ENCODE measurements at regions not wholly inside any gene's neighbourhood (a gene's known extent, or its start where the extent isn't known, plus 50 kb on each side); places are given as distances from the start of the nearest gene placed in this dataset.

GRCh38 chr13:73681779-73682178, 452.4 kb downstream of the KLF12 start:
- ATAC-seq (ENCODE audit: low read depth) (no peak), DNase-seq (no peak)
- intact Hi-C loops (cut with micrococcal nuclease) (no loop called here), in situ Hi-C loops (cut with MboI; ENCODE audit: low sequenced_read_pairs) (no loop called here), dilution Hi-C loops (cut with HindIII; ENCODE audit: low sequenced_read_pairs, unreplicated experiment) (no loop called here)
- Histone ChIP-seq H3K4me3 (ENCODE audit: insufficient read depth, low read depth, low read length) (no peak overlapping the region), H2BK15ac (ENCODE audit: low read depth, low read length) (no peak overlapping the region), H3K56ac (ENCODE audit: extremely low read depth, insufficient read depth, low read length) (no peak overlapping the region), H3K4me2 (ENCODE audit: low read depth, low read length) (no peak overlapping the region), H3K9me1 (ENCODE audit: insufficient read depth, low read length) (no peaks in the 10 kb centered on the region), H2AK5ac (ENCODE audit: low read depth, low read length) (no peak overlapping the region), H3K9ac (ENCODE audit: low read depth, low read length) (no peak overlapping the region), H3K9me3 (ENCODE audit: control insufficient read depth, insufficient read depth, low read length) (no peaks in the 10 kb centered on the region), H3K27ac (ENCODE audit: insufficient read depth, low read length) (no peak overlapping the region), H2AK9ac (replicated peaks; ENCODE audit: low read depth, low read length, poor library complexity) (no peak overlapping the region), H3K36me3 (ENCODE audit: control insufficient read depth, insufficient read depth, low read length) (no peaks in the 10 kb centered on the region), H3K27me3 (ENCODE audit: control insufficient read depth, insufficient read depth, low read length) (no peaks in the 10 kb centered on the region), H3K23ac (ENCODE audit: low read depth, low read length) (no peak overlapping the region), H4K20me1 (ENCODE audit: insufficient read depth, low read length) (no peaks in the 10 kb centered on the region), H2BK20ac (ENCODE audit: low read depth, low read length) (no peak overlapping the region), H4K5ac (ENCODE audit: low read depth, low read length) (no peak overlapping the region), H3K4me1 (ENCODE audit: control insufficient read depth, insufficient read depth, low read length) (peaks cover 2% of the 10 kb centered on the region; the same call in 1 of the 2 replicates), H3K18ac (ENCODE audit: low read depth, low read length) (no peak overlapping the region), H2AFZ (replicated peaks; ENCODE audit: low read length, poor library complexity) (no peak overlapping the region), H2BK5ac (ENCODE audit: low read depth, low read length, poor library complexity, severe bottlenecking) (no peak overlapping the region), H3K4ac (ENCODE audit: low read depth, low read length) (no peak overlapping the region), H4K8ac (ENCODE audit: low read depth in 2 of 2, low read length in 2 of 2) (no peak overlapping the region), H3K14ac (replicated peaks; ENCODE audit: low read depth, low read length) (no peak overlapping the region), H4K91ac (ENCODE audit: insufficient read depth, low read depth, low read length) (no peak overlapping the region), H3K79me1 (ENCODE audit: low read depth in 1 of 2, low read length in 2 of 2) (no peaks in the 10 kb centered on the region; a peak in 1 of 4 replicates), H2BK120ac (ENCODE audit: low read depth, low read length) (no peak overlapping the region)
- ChIA-PET CTCF (interaction anchor here (1.0 kb wide), 1 partner anchor 10 kb away, joined by 3 read pairs; no protein-coding TSS in a partner anchor), POLR2A (ENCODE audit: unreplicated experiment) (no interaction called here)
- WGBS, 2 experiments (ENCODE audit: extremely low coverage in 2 of 2, insufficient read length in 1 of 2), result no CpG with 5 or more reads among the region's 2 CpGs
- no TSS peak for BruUV-seq (replicated peaks)
- no peak for TF ChIP-seq RFX5 (IDR thresholded peaks at IDR 0.05; ENCODE audit: low read depth, low read length)
- TF ChIP-seq, protein P1, sequence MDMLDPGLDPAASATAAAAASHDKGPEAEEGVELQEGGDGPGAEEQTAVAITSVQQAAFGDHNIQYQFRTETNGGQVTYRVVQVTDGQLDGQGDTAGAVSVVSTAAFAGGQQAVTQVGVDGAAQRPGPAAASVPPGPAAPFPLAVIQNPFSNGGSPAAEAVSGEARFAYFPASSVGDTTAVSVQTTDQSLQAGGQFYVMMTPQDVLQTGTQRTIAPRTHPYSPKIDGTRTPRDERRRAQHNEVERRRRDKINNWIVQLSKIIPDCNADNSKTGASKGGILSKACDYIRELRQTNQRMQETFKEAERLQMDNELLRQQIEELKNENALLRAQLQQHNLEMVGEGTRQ (IDR thresholded peaks at IDR 0.05; ENCODE audit: low read depth, low read length), result no peak
- no peak for TF ChIP-seq MAZ (IDR thresholded peaks at IDR 0.05; ENCODE audit: borderline replicate concordance, low read depth, low read length)
- no peak for TF ChIP-seq MXI1 (IDR thresholded peaks at IDR 0.05; ENCODE audit: borderline replicate concordance, low read depth, low read length)
- no peak for TF ChIP-seq RCOR1 (IDR thresholded peaks at IDR 0.05; ENCODE audit: insufficient replicate concordance, low read length)
- no peak for TF ChIP-seq POLR2A (IDR thresholded peaks at IDR 0.05; ENCODE audit: low read depth, low read length)
- TF ChIP-seq MAFK (IDR thresholded peaks at IDR 0.05; ENCODE audit: low read depth, low read length), result no peak
- TF ChIP-seq, protein P2, sequence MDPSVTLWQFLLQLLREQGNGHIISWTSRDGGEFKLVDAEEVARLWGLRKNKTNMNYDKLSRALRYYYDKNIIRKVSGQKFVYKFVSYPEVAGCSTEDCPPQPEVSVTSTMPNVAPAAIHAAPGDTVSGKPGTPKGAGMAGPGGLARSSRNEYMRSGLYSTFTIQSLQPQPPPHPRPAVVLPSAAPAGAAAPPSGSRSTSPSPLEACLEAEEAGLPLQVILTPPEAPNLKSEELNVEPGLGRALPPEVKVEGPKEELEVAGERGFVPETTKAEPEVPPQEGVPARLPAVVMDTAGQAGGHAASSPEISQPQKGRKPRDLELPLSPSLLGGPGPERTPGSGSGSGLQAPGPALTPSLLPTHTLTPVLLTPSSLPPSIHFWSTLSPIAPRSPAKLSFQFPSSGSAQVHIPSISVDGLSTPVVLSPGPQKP (IDR thresholded peaks at IDR 0.05; ENCODE audit: borderline replicate concordance, low read depth, low read length), result no peak
